GM12892 (cell line): ENCODE measurements at regions not wholly inside any gene's neighbourhood (a gene's known extent, or its start where the extent isn't known, plus 50 kb on each side); places are given as distances from the start of the nearest gene placed in this dataset.
"Not testable (repeated sequence)": the region's sequence is repeated elsewhere in the genome, so short reads cannot be mapped to it uniquely, and the experiment has no call there.

Experiments used
- POLR2A ChIP-seq: IDR thresholded peaks from 2 replicates; pipeline ENCODE4 v1.6.1; 2011; ENCODE audit warnings: low read depth, low read length, control low read depth
- POLR2AphosphoS5 ChIP-seq: IDR thresholded peaks from 2 replicates; pipeline ENCODE4 v1.6.1; 2011; ENCODE audit warnings: low read depth, low read length, control low read depth

DNA sequence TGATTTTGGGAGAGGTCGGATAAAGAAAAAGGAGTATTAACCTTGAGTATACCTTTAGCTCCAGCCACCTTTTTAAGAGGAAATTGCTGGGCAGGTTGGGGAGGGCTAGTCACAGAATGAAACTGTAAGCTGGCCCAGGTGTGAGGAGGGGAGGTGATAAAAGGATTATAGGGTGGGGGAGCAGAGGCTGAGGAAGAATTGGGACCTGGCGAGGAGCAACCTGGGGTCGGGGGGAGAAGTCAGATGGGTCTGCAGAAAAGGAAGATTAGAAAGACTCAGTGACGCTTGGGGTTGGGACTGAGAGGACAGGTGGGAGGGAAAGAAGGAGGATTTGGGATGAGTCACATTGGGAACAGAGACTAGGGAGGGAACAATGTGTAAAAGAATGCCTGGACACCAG is 1548.5 kb upstream of the WWC1 start:
- not testable (repeated sequence) for TF ChIP-seq POLR2AphosphoS5, POLR2A
